ENCODE measurements at regions not wholly inside any gene's neighbourhood (a gene's known extent, or its start where the extent isn't known, plus 50 kb on each side); places are given as distances from the start of the nearest gene placed in this dataset.

DNA sequence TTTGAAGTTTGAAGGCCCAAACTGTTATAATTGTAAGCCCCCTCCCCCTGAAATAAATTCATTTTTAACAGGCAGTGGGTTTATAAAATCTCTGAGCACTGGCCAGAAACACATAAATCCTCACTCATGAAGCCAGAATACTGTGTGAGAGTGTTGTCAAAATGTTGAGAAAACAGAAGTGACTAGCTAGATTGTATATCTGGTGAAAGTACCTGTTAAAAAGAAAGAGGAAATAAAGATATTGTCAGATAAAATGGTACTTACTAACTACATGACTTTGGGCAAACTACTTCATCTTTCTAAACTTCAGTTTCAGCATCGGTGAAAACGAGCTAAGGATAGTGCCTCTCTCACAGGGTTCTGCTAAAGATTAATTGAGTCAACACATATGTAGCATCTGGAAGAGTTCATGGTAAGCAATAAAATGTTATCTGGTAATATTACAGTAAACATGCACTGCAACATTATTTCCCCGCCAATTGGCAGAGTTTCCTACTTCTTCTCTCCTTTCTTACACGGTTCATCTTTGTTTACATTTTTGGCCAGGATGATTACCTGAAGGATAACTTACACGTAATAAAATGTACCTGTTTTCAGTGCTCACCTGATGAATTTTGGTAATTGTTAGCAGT, 202.5 kb upstream of the CHRM2 start:
- no peak overlapping the region for H3K4me3 ChIP-seq

DNA sequence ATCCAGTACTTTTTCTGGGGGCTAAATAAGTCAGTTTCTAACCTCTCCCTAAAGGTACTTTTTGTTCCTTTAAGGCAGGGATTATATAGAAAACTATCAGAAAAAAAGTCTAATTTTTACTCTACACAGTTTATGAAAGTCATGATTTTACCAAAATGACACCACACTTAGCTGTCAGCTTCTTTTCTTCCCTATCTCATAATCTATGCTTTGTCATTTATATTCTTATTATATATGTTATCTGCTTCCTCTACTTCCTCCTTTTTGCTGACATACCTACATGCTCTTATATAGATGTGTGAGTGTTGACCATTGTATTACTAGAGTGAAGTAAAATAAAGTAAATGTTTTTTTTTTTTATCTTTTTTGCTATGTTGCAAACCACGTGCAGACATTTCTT, 203.9 kb upstream of the CHRM2 start:
- Histone ChIP-seq H3K27me3 (ENCODE audit: low read depth) (no peaks in the 10 kb centered on the region), H3K9me3 (no peaks in the 10 kb centered on the region), H3K27ac (no peak overlapping the region), H3K4me3 (no peak overlapping the region), H3K4me1 (no peaks in the 10 kb centered on the region), H3K36me3 (no peaks in the 10 kb centered on the region)
- DNase-seq (no peak), ATAC-seq (no peak)
- intact Hi-C loops (cut with DNase I), result no loop called here
- TF ChIP-seq, protein P1, sequence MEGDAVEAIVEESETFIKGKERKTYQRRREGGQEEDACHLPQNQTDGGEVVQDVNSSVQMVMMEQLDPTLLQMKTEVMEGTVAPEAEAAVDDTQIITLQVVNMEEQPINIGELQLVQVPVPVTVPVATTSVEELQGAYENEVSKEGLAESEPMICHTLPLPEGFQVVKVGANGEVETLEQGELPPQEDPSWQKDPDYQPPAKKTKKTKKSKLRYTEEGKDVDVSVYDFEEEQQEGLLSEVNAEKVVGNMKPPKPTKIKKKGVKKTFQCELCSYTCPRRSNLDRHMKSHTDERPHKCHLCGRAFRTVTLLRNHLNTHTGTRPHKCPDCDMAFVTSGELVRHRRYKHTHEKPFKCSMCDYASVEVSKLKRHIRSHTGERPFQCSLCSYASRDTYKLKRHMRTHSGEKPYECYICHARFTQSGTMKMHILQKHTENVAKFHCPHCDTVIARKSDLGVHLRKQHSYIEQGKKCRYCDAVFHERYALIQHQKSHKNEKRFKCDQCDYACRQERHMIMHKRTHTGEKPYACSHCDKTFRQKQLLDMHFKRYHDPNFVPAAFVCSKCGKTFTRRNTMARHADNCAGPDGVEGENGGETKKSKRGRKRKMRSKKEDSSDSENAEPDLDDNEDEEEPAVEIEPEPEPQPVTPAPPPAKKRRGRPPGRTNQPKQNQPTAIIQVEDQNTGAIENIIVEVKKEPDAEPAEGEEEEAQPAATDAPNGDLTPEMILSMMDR (IDR thresholded peaks at IDR 0.05), result no peak

More for the DNA sequence above, 202.5 kb upstream of the CHRM2 start:
- TF ChIP-seq, protein P1 (IDR thresholded peaks at IDR 0.05), result no peak
- Histone ChIP-seq H3K9me3 (no peaks in the 10 kb centered on the region), H3K36me3 (no peaks in the 10 kb centered on the region), H3K4me1 (no peaks in the 10 kb centered on the region), H3K27ac (no peak overlapping the region), H3K27me3 (ENCODE audit: low read depth) (no peaks in the 10 kb centered on the region)
- ATAC-seq (no peak), DNase-seq (no peak)
- intact Hi-C loops (cut with DNase I), result no loop called here

DNA sequence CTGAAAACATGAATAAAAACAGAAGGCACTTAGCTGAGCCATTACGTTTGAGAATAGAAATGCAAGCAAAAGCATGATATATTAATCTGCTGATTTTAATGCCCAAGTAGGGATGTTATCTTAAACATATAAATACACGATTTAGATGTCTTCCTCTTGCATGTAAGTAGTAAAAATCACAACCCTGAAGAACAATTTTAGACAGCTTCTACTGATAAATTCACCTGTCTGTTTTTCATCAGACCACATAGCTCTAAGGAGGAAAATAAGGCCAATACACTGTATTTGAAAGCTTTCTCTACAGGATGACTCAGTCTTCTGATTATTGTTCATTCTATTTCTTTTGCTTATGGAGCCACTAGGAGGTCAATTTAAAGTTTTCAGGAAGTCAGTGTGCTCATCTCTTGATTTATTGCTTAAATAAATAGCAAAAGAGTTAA, 210.9 kb upstream of the CHRM2 start:
- ATAC-seq (no peak), DNase-seq (no peak)
- no peaks in the 10 kb centered on the region for H3K27me3 ChIP-seq (ENCODE audit: low read depth)
- H3K4me1 ChIP-seq, result no peaks in the 10 kb centered on the region
- intact Hi-C loops (cut with DNase I), result no loop called here
- no peaks in the 10 kb centered on the region for H3K36me3 ChIP-seq
- no peaks in the 10 kb centered on the region for H3K9me3 ChIP-seq
- TF ChIP-seq, protein P1 (IDR thresholded peaks at IDR 0.05), result no peak
- no peak overlapping the region for H3K4me3 ChIP-seq
- no peak overlapping the region for H3K27ac ChIP-seq

DNA sequence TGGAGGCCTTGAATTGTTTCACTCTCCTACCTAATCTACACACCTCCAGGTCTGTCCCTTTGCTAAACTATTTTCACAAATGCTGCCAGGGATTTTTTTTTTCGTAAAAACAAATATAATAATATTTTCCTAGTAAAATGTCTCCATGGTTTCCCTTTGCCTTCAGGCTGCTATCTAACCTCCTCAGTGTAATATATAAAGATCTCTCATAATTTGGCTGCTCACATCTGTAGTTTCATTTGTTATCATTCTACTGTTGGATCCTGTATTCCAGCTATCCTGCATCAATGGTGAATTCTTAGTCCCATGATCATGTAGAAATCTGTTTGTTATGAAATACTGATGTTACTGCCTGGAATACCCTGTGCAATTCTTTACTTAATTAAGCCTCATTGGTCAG, 211.9 kb upstream of the CHRM2 start:
- H3K9me3 ChIP-seq, result no peaks in the 10 kb centered on the region
- H3K27ac ChIP-seq, result no peak overlapping the region
- H3K4me1 ChIP-seq, result no peaks in the 10 kb centered on the region
- H3K4me3 ChIP-seq, result no peak overlapping the region
- TF ChIP-seq, protein P1 (IDR thresholded peaks at IDR 0.05), result no peak
- intact Hi-C loops (cut with DNase I), result no loop called here
- H3K27me3 ChIP-seq (ENCODE audit: low read depth), result no peaks in the 10 kb centered on the region
- DNase-seq (no peak), ATAC-seq (no peak)
- no peaks in the 10 kb centered on the region for H3K36me3 ChIP-seq

DNA sequence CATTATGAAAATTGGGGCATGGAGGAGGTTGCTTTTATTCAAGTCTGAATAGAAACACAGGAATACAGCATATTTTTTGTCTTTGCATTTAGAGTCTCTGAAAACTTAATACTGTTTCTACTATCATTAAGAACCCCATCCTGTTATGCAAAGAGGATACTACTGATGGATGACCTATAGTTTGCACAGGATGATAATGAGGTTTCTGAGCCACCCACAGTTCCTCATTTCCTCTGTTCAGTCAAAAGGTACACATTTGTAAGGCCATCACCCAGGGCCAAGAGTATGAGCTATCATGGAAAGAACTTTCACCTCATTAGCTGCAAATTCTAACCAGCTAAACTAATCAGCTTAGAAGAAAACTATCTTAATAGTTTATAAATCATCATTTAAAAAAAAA, 213.0 kb upstream of the CHRM2 start:
- DNase-seq (no peak), ATAC-seq (no peak)
- Histone ChIP-seq H3K9me3 (no peaks in the 10 kb centered on the region), H3K4me1 (no peaks in the 10 kb centered on the region), H3K27me3 (ENCODE audit: low read depth) (no peaks in the 10 kb centered on the region), H3K36me3 (no peaks in the 10 kb centered on the region), H3K4me3 (no peak overlapping the region), H3K27ac (no peak overlapping the region)
- TF ChIP-seq, protein P1 (IDR thresholded peaks at IDR 0.05), result no peak
- intact Hi-C loops (cut with DNase I), result no loop called here
